ENCODE measurements at regions not wholly inside any gene's neighbourhood (a gene's known extent, or its start where the extent isn't known, plus 50 kb on each side); places are given as distances from the start of the nearest gene placed in this dataset.
"Not testable (repeated sequence)": the region's sequence is repeated elsewhere in the genome, so short reads cannot be mapped to it uniquely, and the experiment has no call there.

- no peak overlapping the region for H3K4me3 ChIP-seq (ENCODE audit: low read depth, low read length, poor library complexity, severe bottlenecking)
- H3K27ac ChIP-seq (ENCODE audit: low read depth, low read length, poor library complexity, severe bottlenecking) = no peak overlapping the region
- no peaks in the 10 kb centered on the region for H3K36me3 ChIP-seq (ENCODE audit: insufficient read depth, low read length, poor library complexity, severe bottlenecking)
- CTCF ChIA-PET = no interaction called here
- TF ChIP-seq EZH2 (IDR thresholded peaks at IDR 0.05; ENCODE audit: borderline replicate concordance, low read depth, low read length, poor library complexity, severe bottlenecking) = no peak
- no peak for TF ChIP-seq CTCF (conservative IDR thresholded peaks at IDR 0.05; ENCODE audit: low read depth, low read length)
- no peaks in the 10 kb centered on the region for H3K27me3 ChIP-seq (replicated peaks; ENCODE audit: insufficient read depth, low read depth, low read length, poor library complexity)
- no peaks in the 10 kb centered on the region for H3K9me3 ChIP-seq (ENCODE audit: low read depth, low read length, poor library complexity, severe bottlenecking)
- POLR2A ChIA-PET (ENCODE audit: low non-redundant PET) = no interaction called here
- no peaks in the 10 kb centered on the region for H3K4me1 ChIP-seq (ENCODE audit: insufficient read depth, low read length, poor library complexity, severe bottlenecking)
- no peak for DNase-seq (ENCODE audit: low spot score)
- no TSS peak for BruUV-seq (replicated peaks)
- intact Hi-C loops (cut with micrococcal nuclease; ENCODE audit: unreplicated experiment) = no loop called here
Observed at GRCh38 chr3:139127101-139127500, 82.4 kb upstream of the PRR23C start.

- H3K9me3 ChIP-seq (ENCODE audit: low read depth, low read length, poor library complexity, severe bottlenecking); H3K27me3 ChIP-seq (replicated peaks; ENCODE audit: insufficient read depth, low read depth, low read length, poor library complexity); H3K4me3 ChIP-seq (ENCODE audit: low read depth, low read length, poor library complexity, severe bottlenecking); POLR2A ChIA-PET (ENCODE audit: low non-redundant PET); CTCF ChIA-PET; intact Hi-C loops (cut with micrococcal nuclease; ENCODE audit: unreplicated experiment); H3K4me1 ChIP-seq (ENCODE audit: insufficient read depth, low read length, poor library complexity, severe bottlenecking); BruUV-seq (replicated peaks); H3K36me3 ChIP-seq (ENCODE audit: insufficient read depth, low read length, poor library complexity, severe bottlenecking); DNase-seq (ENCODE audit: low spot score); H3K27ac ChIP-seq (ENCODE audit: low read depth, low read length, poor library complexity, severe bottlenecking): not testable (repeated sequence)
Observed at GRCh38 chr3:139127629-139128028, 82.9 kb upstream of the PRR23C start.

GRCh38 chr3:139128803-139129202, 84.1 kb upstream of the PRR23C start:
- no peak for DNase-seq (ENCODE audit: low spot score)
- ChIA-PET POLR2A (ENCODE audit: low non-redundant PET) (no interaction called here), CTCF (no interaction called here)
- Histone ChIP-seq H3K27me3 (replicated peaks; ENCODE audit: insufficient read depth, low read depth, low read length, poor library complexity) (no peaks in the 10 kb centered on the region), H3K4me3 (ENCODE audit: low read depth, low read length, poor library complexity, severe bottlenecking) (no peak overlapping the region), H3K36me3 (ENCODE audit: insufficient read depth, low read length, poor library complexity, severe bottlenecking) (no peaks in the 10 kb centered on the region), H3K4me1 (ENCODE audit: insufficient read depth, low read length, poor library complexity, severe bottlenecking) (no peaks in the 10 kb centered on the region), H3K27ac (ENCODE audit: low read depth, low read length, poor library complexity, severe bottlenecking) (no peak overlapping the region), H3K9me3 (ENCODE audit: low read depth, low read length, poor library complexity, severe bottlenecking) (no peaks in the 10 kb centered on the region)
- intact Hi-C loops (cut with micrococcal nuclease; ENCODE audit: unreplicated experiment) = no loop called here
- no TSS peak for BruUV-seq (replicated peaks)
- TF ChIP-seq EZH2 (IDR thresholded peaks at IDR 0.05; ENCODE audit: borderline replicate concordance, low read depth, low read length, poor library complexity, severe bottlenecking) (no peak), CTCF (conservative IDR thresholded peaks at IDR 0.05; ENCODE audit: low read depth, low read length) (no peak)

GRCh38 chr3:139129892-139130291, 85.2 kb upstream of the PRR23C start:
- H3K27ac ChIP-seq (ENCODE audit: low read depth, low read length, poor library complexity, severe bottlenecking) = no peak overlapping the region
- ChIA-PET CTCF (no interaction called here), POLR2A (ENCODE audit: low non-redundant PET) (no interaction called here)
- no peak for TF ChIP-seq CTCF (conservative IDR thresholded peaks at IDR 0.05; ENCODE audit: low read depth, low read length)
- no peak for TF ChIP-seq EZH2 (IDR thresholded peaks at IDR 0.05; ENCODE audit: borderline replicate concordance, low read depth, low read length, poor library complexity, severe bottlenecking)
- H3K9me3 ChIP-seq (ENCODE audit: low read depth, low read length, poor library complexity, severe bottlenecking) = no peaks in the 10 kb centered on the region
- H3K27me3 ChIP-seq (replicated peaks; ENCODE audit: insufficient read depth, low read depth, low read length, poor library complexity) = no peaks in the 10 kb centered on the region
- H3K4me1 ChIP-seq (ENCODE audit: insufficient read depth, low read length, poor library complexity, severe bottlenecking) = no peaks in the 10 kb centered on the region
- BruUV-seq (replicated peaks) = no TSS peak
- DNase-seq (ENCODE audit: low spot score) = no peak
- H3K4me3 ChIP-seq (ENCODE audit: low read depth, low read length, poor library complexity, severe bottlenecking) = no peak overlapping the region
- intact Hi-C loops (cut with micrococcal nuclease; ENCODE audit: unreplicated experiment) = no loop called here
- no peaks in the 10 kb centered on the region for H3K36me3 ChIP-seq (ENCODE audit: insufficient read depth, low read length, poor library complexity, severe bottlenecking)

Data from A673 (cell line).